HG02623 (cell line): ENCODE measurements at regions not wholly inside any gene's neighbourhood (a gene's known extent, or its start where the extent isn't known, plus 50 kb on each side); places are given as distances from the start of the nearest gene placed in this dataset.
"Not testable (repeated sequence)": the region's sequence is repeated elsewhere in the genome, so short reads cannot be mapped to it uniquely, and the experiment has no call there.

ENCODE experiments used
- ATAC-seq: cut with Tn5 transposase; IDR thresholded peaks from one replicate; pipeline ENCODE4 v1.9.1; 2021; ENCODE audit warnings: moderate library complexity; ENCODE audit not compliant: unreplicated experiment

DNA sequence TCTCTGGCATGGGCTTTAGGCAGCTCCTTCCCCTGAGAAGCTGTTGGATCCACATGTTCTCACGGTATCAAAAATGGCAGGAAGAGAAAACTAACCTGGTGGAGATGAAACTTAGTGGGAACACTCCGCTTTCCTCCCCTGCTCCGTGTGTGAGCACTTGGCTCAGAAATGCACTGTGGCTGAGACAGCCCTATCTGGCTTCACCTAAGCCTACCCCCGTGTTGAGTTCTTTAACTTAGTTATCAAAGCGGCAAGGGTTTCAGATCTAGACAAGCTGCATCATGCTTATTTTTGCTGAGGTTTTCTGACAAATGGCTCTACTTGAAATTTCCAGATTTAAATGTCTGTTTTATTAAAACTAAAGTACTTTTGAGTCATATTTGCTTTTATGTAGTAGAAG lies 221.6 kb upstream of the PLGLB2 start:
- ATAC-seq, result not testable (repeated sequence)

- ATAC-seq, result not testable (repeated sequence)
Observed at GRCh38 chr2:87531968-87532715, 215.7 kb upstream of the PLGLB2 start.

- not testable (repeated sequence) for ATAC-seq
Observed at GRCh38 chr2:87533390-87534272, 214.3 kb upstream of the PLGLB2 start.

- ATAC-seq, result not testable (repeated sequence)
Observed at GRCh38 chr2:87534273-87534889, 213.5 kb upstream of the PLGLB2 start.

GRCh38 chr2:87536427-87536826 lies 211.5 kb upstream of the PLGLB2 start:
- ATAC-seq, result not testable (repeated sequence)

DNA sequence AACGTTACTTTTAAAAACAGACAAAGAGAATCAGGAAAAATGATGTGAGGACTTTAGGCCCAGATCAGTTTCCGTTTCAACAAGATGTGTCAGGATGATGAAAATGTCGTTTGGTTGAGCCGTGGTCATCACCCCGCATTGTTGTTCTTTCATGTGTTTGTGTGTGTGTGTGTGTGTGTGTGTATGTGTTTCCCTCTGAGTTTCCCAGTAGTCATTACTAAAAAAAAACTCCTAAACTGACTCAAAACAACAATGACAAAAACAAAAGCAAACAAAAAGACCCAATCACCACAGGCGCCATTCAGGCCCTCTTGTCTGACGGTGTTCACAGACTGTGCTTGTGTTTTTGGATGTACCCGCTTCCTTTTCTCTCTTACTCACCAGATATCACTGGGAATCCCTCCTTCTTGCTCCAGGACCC lies 210.6 kb upstream of the PLGLB2 start:
- ATAC-seq, result not testable (repeated sequence)

- ATAC-seq, result not testable (repeated sequence)
Observed at GRCh38 chr2:87538268-87538667, 209.6 kb upstream of the PLGLB2 start.

DNA sequence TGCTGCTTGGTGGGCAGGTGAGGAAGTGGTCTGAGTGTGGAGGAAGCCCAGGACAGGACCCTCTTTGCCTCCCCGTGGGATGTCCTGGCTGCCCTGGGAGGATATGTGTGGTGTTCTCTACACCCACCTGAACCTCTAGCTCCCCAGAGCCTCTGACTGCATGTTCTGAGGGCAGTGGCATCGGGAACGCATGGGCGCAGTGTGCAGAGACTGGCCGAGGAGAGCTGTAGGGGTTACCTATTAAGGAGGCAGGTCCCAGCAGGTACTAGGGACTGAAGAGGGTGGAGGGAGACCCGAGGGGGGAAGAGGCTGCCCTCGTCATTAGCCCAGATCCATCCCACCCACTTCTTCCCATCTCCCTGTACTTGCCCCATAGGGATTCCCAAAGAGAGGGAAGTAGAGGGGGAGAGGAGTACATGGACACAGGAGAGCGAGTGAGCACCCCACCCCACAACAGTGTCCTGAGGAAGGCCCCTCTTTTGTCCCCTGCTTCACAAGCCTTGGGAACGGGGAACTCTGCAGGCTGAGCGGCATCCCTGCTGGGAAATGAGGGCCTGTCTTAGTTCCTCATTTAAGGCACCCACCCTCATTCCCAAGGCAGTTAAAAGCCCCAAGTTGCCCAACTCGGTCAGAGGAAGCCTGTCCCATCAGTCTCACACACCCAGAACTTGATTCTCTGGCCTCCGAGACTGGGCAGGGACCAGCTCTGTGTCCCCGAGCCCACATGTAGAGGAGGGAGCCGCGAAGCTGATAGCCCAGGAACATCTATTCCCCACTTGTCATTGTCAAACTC lies 208.5 kb upstream of the PLGLB2 start:
- ATAC-seq, result not testable (repeated sequence)

DNA sequence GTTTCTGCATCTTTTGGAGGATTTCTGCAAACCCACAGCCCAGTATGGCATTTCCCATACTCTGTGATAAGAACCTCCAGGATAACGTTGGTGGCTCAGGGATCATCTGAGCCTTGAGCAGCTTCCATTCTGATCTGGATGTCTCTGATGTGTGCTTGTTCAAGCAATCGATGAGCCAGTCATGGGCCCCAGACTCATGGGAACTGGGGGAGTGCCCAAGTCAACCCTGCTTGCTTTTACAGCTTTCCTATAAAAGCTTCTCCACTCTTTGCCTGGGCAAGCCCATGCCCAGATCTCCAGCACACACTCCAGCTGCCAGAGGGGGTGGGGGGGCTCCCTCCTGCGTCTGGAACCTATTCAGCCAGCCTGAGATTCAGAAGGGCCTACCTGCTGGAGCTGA lies 207.6 kb upstream of the PLGLB2 start:
- not testable (repeated sequence) for ATAC-seq

DNA sequence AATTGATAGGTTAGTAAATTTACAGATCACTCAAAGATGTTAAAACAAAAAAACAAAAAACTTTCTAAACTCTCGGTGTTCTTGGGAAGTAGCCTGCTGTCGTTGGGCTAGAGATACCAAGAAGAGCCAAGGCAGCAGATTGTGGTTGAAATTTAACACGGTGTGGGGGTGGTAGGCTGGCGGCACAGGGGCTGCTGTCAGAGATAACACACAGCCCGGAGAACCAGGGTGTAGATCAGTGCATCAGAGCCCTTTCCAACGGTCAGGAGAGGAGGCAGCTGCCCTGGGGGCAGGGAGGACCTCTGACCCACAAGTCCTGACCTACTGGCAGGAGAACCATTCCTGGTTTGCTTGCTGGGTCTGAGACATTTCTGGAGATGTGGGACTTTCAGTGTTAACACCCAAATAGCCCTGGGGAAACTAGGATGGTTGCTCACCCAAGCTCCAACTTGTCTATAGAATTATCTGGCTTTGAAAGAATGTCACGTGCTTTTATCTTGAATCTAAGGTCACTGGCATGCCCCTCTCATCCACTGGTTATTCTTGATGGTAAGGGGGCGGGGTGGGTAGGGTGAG lies 205.2 kb upstream of the PLGLB2 start:
- ATAC-seq, result not testable (repeated sequence)

- ATAC-seq, result not testable (repeated sequence)
Observed at GRCh38 chr2:87543797-87544196, 204.1 kb upstream of the PLGLB2 start.

DNA sequence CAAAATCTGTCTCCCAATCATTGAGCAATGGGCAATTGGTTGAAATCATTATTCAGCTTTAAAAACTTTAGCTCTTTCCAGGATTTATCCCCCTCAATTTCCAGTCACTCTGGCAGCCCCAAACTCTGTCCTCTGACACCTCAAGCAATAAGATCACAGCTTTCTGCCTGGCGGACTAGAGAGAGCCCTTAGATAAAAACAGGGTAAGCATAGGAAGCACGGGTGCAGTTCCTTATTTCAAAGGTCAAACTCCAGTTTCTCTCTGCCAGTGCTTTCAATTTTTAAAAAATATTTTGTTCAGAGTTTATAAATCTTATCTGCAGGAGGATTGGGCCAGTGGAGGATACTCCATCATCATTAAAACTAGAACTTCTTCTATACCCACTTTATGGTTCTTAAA lies 200.8 kb upstream of the PLGLB2 start:
- ATAC-seq, result not testable (repeated sequence)

- ATAC-seq, result not testable (repeated sequence)
Observed at GRCh38 chr2:87547966-87548365, 199.9 kb upstream of the PLGLB2 start.

- ATAC-seq, result not testable (repeated sequence)
Observed at GRCh38 chr2:87548681-87549536, 199.0 kb upstream of the PLGLB2 start.

GRCh38 chr2:87549561-87550202 lies 198.2 kb upstream of the PLGLB2 start:
- not testable (repeated sequence) for ATAC-seq

DNA sequence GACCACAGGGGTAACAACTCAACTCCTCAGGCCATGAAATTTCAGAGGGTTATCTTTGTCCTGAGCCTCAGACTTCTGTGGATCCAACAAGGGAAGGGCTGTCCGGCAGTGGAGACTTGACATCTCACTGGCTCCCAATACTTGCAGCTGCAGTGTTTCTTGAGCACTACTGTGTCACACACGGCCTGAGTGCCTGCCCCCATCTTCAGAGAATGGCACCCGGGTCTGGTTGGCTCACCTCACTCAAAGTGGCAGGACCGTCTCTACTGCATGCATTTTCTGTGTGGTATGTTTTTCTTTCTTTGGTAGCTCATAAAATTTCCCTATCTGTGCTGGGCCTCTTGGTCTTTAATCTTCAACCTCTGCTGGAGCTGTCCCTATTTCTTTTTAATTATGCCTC lies 193.2 kb upstream of the PLGLB2 start:
- not testable (repeated sequence) for ATAC-seq

GRCh38 chr2:87555082-87555481 lies 192.8 kb upstream of the PLGLB2 start:
- not testable (repeated sequence) for ATAC-seq

DNA sequence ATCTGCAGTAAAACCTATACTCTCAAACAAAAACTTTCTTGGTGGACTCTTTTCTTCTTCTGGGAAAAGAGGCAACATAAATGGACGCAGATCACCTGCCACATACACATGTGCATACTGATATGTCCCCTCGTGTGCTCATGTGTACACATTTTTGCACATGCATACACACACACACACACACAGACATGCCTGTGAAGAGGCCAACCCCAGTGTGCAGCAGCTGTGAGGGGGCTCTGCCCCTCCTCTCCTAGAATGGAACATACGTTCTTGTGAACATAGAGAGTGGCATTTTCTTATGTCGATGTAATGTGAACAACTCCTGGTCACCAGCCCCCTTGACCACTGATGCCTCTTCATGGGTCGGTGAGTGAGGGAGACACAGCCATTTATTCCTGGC lies 188.9 kb upstream of the PLGLB2 start:
- not testable (repeated sequence) for ATAC-seq

DNA sequence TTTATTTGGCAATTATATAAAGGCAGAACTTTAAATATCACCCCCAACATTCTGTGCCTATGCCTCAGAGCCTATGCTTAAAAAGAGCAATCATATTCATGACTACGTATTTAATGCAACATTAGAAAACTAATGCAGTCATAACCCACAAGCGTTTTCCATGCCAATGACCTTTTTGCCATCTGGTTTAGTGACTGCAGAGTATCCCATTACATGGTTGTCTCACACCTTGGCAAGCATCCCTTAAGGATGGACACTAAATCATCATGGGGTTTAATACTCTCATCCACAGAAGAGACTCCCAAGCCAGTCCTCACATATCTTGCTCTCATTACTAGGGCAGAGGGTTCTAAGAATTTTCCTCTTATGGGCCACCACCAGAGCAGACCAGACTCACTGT lies 188.2 kb upstream of the PLGLB2 start:
- ATAC-seq, result not testable (repeated sequence)
